ENCODE measurements at regions not wholly inside any gene's neighbourhood (a gene's known extent, or its start where the extent isn't known, plus 50 kb on each side); places are given as distances from the start of the nearest gene placed in this dataset.

GRCh38 chr5:119991625-119992024, 362.3 kb downstream of the FAM170A start:
- Histone ChIP-seq H3K27me3 (ENCODE audit: control insufficient read depth, insufficient read depth, low read length) (no peaks in the 10 kb centered on the region), H3K9ac (ENCODE audit: low read depth, low read length) (no peak overlapping the region), H3K4ac (ENCODE audit: low read depth, low read length) (no peak overlapping the region), H3K4me3 (ENCODE audit: insufficient read depth, low read depth, low read length) (no peak overlapping the region), H2AFZ (replicated peaks; ENCODE audit: low read length, poor library complexity) (no peak overlapping the region), H2BK15ac (ENCODE audit: low read depth, low read length) (no peak overlapping the region), H3K56ac (ENCODE audit: extremely low read depth, insufficient read depth, low read length) (no peak overlapping the region), H4K8ac (ENCODE audit: low read depth in 2 of 2, low read length in 2 of 2) (no peak overlapping the region), H3K27ac (ENCODE audit: insufficient read depth, low read length) (no peak overlapping the region), H2BK5ac (ENCODE audit: low read depth, low read length, poor library complexity, severe bottlenecking) (no peak overlapping the region), H3K9me1 (ENCODE audit: insufficient read depth, low read length) (no peaks in the 10 kb centered on the region), H4K5ac (ENCODE audit: low read depth, low read length) (no peak overlapping the region), H2AK5ac (ENCODE audit: low read depth, low read length) (no peak overlapping the region), H3K18ac (ENCODE audit: low read depth, low read length) (no peak overlapping the region), H3K4me2 (ENCODE audit: low read depth, low read length) (no peak overlapping the region), H2BK120ac (ENCODE audit: low read depth, low read length) (no peak overlapping the region), H4K20me1 (ENCODE audit: insufficient read depth, low read length) (no peaks in the 10 kb centered on the region), H2AK9ac (replicated peaks; ENCODE audit: low read depth, low read length, poor library complexity) (no peak overlapping the region), H4K91ac (ENCODE audit: insufficient read depth, low read depth, low read length) (no peak overlapping the region), H2BK20ac (ENCODE audit: low read depth, low read length) (no peak overlapping the region), H3K14ac (replicated peaks; ENCODE audit: low read depth, low read length) (no peak overlapping the region), H3K79me1 (ENCODE audit: low read depth in 1 of 2, low read length in 2 of 2) (no peaks in the 10 kb centered on the region), H3K4me1 (ENCODE audit: control insufficient read depth, insufficient read depth, low read length) (peaks cover 1% of the 10 kb centered on the region; the same call in 1 of the 2 replicates), H3K36me3 (ENCODE audit: control insufficient read depth, insufficient read depth, low read length) (no peaks in the 10 kb centered on the region), H3K9me3 (ENCODE audit: control insufficient read depth, insufficient read depth, low read length) (peaks cover 3% of the 10 kb centered on the region; the same call in 1 of the 2 replicates), H3K23ac (ENCODE audit: low read depth, low read length) (no peak overlapping the region)
- no TSS peak for BruUV-seq (replicated peaks)
- TF ChIP-seq POLR2A (IDR thresholded peaks at IDR 0.05; ENCODE audit: low read depth, low read length) = no peak
- TF ChIP-seq SMC3 (IDR thresholded peaks at IDR 0.05; ENCODE audit: low read depth, low read length) = no peak
- no peak for TF ChIP-seq RFX5 (IDR thresholded peaks at IDR 0.05; ENCODE audit: low read depth, low read length)
- no peak for TF ChIP-seq FOS (IDR thresholded peaks at IDR 0.05; ENCODE audit: low read depth, low read length)
- no peak for TF ChIP-seq RAD21 (IDR thresholded peaks at IDR 0.05; ENCODE audit: low read length)
- no peak for TF ChIP-seq CHD1 (IDR thresholded peaks at IDR 0.05; ENCODE audit: low read depth, low read length)
- no peak for TF ChIP-seq MAZ (IDR thresholded peaks at IDR 0.05; ENCODE audit: borderline replicate concordance, low read depth, low read length)
- no peak for TF ChIP-seq RCOR1 (IDR thresholded peaks at IDR 0.05; ENCODE audit: insufficient replicate concordance, low read length)
- no peak for TF ChIP-seq BHLHE40 (IDR thresholded peaks at IDR 0.05; ENCODE audit: low read depth, low read length)
- no peak for TF ChIP-seq ELK1 (IDR thresholded peaks at IDR 0.05; ENCODE audit: borderline replicate concordance, low read depth, low read length)
- in situ Hi-C loops (cut with MboI; ENCODE audit: low sequenced_read_pairs) (no loop called here), dilution Hi-C loops (cut with HindIII; ENCODE audit: low sequenced_read_pairs, unreplicated experiment) (no loop called here), intact Hi-C loops (cut with micrococcal nuclease) (no loop called here)
- ChIA-PET POLR2A (ENCODE audit: unreplicated experiment) (no interaction called here), CTCF (no interaction called here)
- DNase-seq (no peak), ATAC-seq (ENCODE audit: low read depth) (no peak)
- WGBS, 2 experiments (ENCODE audit: extremely low coverage in 2 of 2, insufficient read length in 1 of 2) = 100% methylated on average over 1 of the region's 3 CpGs; no CpG with 5 or more reads in 1 of the 2 experiments
